HepG2 (cell line): ENCODE measurements at regions not wholly inside any gene's neighbourhood (a gene's known extent, or its start where the extent isn't known, plus 50 kb on each side); places are given as distances from the start of the nearest gene placed in this dataset.

ENCODE experiments used
- CBFB ChIP-seq: sonication (generic); formaldehyde crosslinking; IDR thresholded peaks from 2 replicates; pipeline ENCODE4 v1.4.0; 2020; ENCODE audit warnings: missing genetic modification reagents
- CSRNP2 ChIP-seq: sonication (generic); formaldehyde crosslinking; conservative IDR thresholded peaks from 2 replicates; pipeline ENCODE4 v1.8.0; 2022; ENCODE audit warnings: low read depth, missing genetic modification reagents
- CTCF ChIP-seq: sonication (generic); formaldehyde crosslinking; IDR thresholded peaks from 2 replicates; pipeline ENCODE4 v1.5.0; 2020; ENCODE audit warnings: mild to moderate bottlenecking, missing genetic modification reagents, moderate library complexity
- GTF2F1 ChIP-seq: fragments of 150-350 bp; IDR thresholded peaks from 2 replicates; pipeline ENCODE4 v1.6.1; 2014; ENCODE audit warnings: low read length
- JUND ChIP-seq: sonication (generic); formaldehyde crosslinking; IDR thresholded peaks from 2 replicates; pipeline ENCODE4 v1.8.0; 2022; ENCODE audit warnings: mild to moderate bottlenecking, missing genetic modification reagents
- NFE2L1 ChIP-seq: sonication (generic); formaldehyde crosslinking; IDR thresholded peaks from 2 replicates; pipeline ENCODE4 v1.4.0; 2020; ENCODE audit warnings: missing genetic modification reagents, mild to moderate bottlenecking, borderline replicate concordance
- POLR2A ChIP-seq, 2 experiments: IDR thresholded peaks; 2 replicates each; pipeline ENCODE4 v1.6.1; 2011; ENCODE audit warnings: low read depth in 2 of 2, low read length in 2 of 2, mild to moderate bottlenecking in 1 of 2, moderate library complexity in 1 of 2; ENCODE audit not compliant: insufficient read depth in 1 of 2
- RBM22 ChIP-seq: fragments of 200-400 bp; formaldehyde crosslinking; optimal IDR thresholded peaks from 2 replicates; pipeline ENCODE3; 2017; ENCODE audit warnings: mild to moderate bottlenecking, low read length, moderate library complexity
- SMAD3 ChIP-seq: sonication (generic); formaldehyde crosslinking; IDR thresholded peaks from 2 replicates; pipeline ENCODE4 v1.4.0; 2020; ENCODE audit warnings: missing genetic modification reagents
- YY1 ChIP-seq: IDR thresholded peaks from 2 replicates; pipeline ENCODE4 v1.6.1; 2011; ENCODE audit warnings: low read length, low read depth, moderate library complexity, mild to moderate bottlenecking; ENCODE audit not compliant: insufficient read depth, insufficient replicate concordance
- ZNF557 ChIP-seq: sonication (generic); formaldehyde crosslinking; IDR thresholded peaks from 2 replicates; pipeline ENCODE4 v1.4.0; 2020; ENCODE audit warnings: missing genetic modification reagents
- TF ChIP-seq, protein P1 (sequence below): sonication (generic); formaldehyde crosslinking; IDR thresholded peaks from 2 replicates; pipeline ENCODE4 v1.4.0; 2020; ENCODE audit warnings: missing genetic modification reagents
- TF ChIP-seq, protein P2 (sequence below): IDR thresholded peaks from 2 replicates; pipeline ENCODE4 v1.6.1; 2016; ENCODE audit warnings: missing compliant biosample characterization, missing genetic modification reagents, borderline replicate concordance
- TF ChIP-seq, protein P3 (sequence below), 2 experiments: sonication (generic) in 1 of 2; formaldehyde crosslinking in 1 of 2; IDR thresholded peaks; 2 replicates each; pipeline versions ENCODE4 v1.5.1 to v1.6.1; 2011 to 2020; ENCODE audit warnings: borderline replicate concordance in 1 of 2, low read depth in 1 of 2, low read length in 1 of 2, mild to moderate bottlenecking in 1 of 2, missing genetic modification reagents in 1 of 2, moderate library complexity in 1 of 2

DNA sequence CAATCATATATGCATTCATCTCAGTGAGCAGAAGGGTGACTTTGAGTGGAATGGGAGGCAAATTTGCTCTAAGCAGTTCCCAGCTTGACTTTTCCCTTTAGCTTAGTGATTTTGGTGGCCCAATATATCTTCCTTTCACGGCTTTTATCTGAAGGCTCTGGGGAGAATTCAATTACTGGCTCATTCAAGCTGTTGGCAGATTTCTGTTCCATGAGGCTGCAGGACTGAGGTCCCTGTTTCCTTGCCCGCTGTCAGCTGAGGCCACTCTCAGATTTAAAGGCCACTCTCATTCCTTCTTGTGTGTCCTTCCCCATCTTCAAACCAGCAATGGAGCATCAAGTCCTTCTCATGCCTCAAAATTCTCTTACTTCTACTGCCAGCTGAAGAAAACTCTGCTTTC lies 170.4 kb upstream of the ATP10A start:
- TF ChIP-seq YY1 (no peak), CBFB (CRISPR knock-in tag) (no peak), CTCF (CRISPR knock-in tag) (no peak), ZNF557 (CRISPR knock-in tag) (no peak), CSRNP2 (CRISPR knock-in tag) (no peak), RBM22 (no peak), POLR2A (IDR thresholded peaks at IDR 0.05; ENCODE audit: insufficient read depth in 1 of 2, low read depth in 2 of 2, low read length in 2 of 2) (no peak), NFE2L1 (CRISPR knock-in tag) (no peak), GTF2F1 (no peak), JUND (CRISPR knock-in tag) (no peak), SMAD3 (CRISPR knock-in tag) (no peak)
- TF ChIP-seq, protein P1, sequence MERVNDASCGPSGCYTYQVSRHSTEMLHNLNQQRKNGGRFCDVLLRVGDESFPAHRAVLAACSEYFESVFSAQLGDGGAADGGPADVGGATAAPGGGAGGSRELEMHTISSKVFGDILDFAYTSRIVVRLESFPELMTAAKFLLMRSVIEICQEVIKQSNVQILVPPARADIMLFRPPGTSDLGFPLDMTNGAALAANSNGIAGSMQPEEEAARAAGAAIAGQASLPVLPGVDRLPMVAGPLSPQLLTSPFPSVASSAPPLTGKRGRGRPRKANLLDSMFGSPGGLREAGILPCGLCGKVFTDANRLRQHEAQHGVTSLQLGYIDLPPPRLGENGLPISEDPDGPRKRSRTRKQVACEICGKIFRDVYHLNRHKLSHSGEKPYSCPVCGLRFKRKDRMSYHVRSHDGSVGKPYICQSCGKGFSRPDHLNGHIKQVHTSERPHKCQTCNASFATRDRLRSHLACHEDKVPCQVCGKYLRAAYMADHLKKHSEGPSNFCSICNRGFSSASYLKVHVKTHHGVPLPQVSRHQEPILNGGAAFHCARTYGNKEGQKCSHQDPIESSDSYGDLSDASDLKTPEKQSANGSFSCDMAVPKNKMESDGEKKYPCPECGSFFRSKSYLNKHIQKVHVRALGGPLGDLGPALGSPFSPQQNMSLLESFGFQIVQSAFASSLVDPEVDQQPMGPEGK: no peak
- TF ChIP-seq, protein P2, sequence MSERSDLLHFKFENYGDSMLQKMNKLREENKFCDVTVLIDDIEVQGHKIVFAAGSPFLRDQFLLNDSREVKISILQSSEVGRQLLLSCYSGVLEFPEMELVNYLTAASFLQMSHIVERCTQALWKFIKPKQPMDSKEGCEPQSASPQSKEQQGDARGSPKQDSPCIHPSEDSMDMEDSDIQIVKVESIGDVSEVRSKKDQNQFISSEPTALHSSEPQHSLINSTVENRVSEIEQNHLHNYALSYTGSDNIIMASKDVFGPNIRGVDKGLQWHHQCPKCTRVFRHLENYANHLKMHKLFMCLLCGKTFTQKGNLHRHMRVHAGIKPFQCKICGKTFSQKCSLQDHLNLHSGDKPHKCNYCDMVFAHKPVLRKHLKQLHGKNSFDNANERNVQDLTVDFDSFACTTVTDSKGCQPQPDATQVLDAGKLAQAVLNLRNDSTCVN: no peak
- TF ChIP-seq, protein P3, sequence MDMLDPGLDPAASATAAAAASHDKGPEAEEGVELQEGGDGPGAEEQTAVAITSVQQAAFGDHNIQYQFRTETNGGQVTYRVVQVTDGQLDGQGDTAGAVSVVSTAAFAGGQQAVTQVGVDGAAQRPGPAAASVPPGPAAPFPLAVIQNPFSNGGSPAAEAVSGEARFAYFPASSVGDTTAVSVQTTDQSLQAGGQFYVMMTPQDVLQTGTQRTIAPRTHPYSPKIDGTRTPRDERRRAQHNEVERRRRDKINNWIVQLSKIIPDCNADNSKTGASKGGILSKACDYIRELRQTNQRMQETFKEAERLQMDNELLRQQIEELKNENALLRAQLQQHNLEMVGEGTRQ (IDR thresholded peaks at IDR 0.05; ENCODE audit: low read depth, low read length): no peak
- TF ChIP-seq, protein P3 (CRISPR knock-in tag; IDR thresholded peaks at IDR 0.05; ENCODE audit: borderline replicate concordance): no peak
